ENCODE measurements at regions not wholly inside any gene's neighbourhood (a gene's known extent, or its start where the extent isn't known, plus 50 kb on each side); places are given as distances from the start of the nearest gene placed in this dataset.

- no peak overlapping the region for H3K27ac ChIP-seq (ENCODE audit: low read length)
- no peak overlapping the region for H2AFZ ChIP-seq (ENCODE audit: low read depth, low read length)
- H3K4me3 ChIP-seq (ENCODE audit: low read length) = no peak overlapping the region
- H3K4me2 ChIP-seq (ENCODE audit: low read length) = no peak overlapping the region
- no peaks in the 10 kb centered on the region for H3K79me2 ChIP-seq (replicated peaks; ENCODE audit: insufficient read depth, low read length)
- TF ChIP-seq TAF1 (IDR thresholded peaks at IDR 0.05; ENCODE audit: low read depth) = no peak
- no peak for TF ChIP-seq EZH2 (IDR thresholded peaks at IDR 0.05; ENCODE audit: borderline replicate concordance, insufficient read depth, low read length, poor library complexity, severe bottlenecking)
- TF ChIP-seq POLR2AphosphoS5 (IDR thresholded peaks at IDR 0.05) = no peak
- H3K9ac ChIP-seq (ENCODE audit: low read length) = no peak overlapping the region
- no peaks in the 10 kb centered on the region for H3K36me3 ChIP-seq (ENCODE audit: insufficient read depth, low read length)
- no peaks in the 10 kb centered on the region for H3K27me3 ChIP-seq (ENCODE audit: insufficient read depth, low read depth, low read length)
- no peaks in the 10 kb centered on the region for H3K9me2 ChIP-seq (ENCODE audit: insufficient read depth, low read length)
- H4K20me1 ChIP-seq (ENCODE audit: insufficient read depth) = no peaks in the 10 kb centered on the region
- no peaks in the 10 kb centered on the region for H3K9me3 ChIP-seq (ENCODE audit: low read length)
- H3F3A ChIP-seq (ENCODE audit: insufficient read depth, low read length, poor library complexity, severe bottlenecking) = peaks cover 3% of the 10 kb centered on the region
These were observed 245.3 kb upstream of the WWC1 start for GRCh38 chr5:168046163-168046562.

- no peak overlapping the region for H3K9ac ChIP-seq (ENCODE audit: low read length)
- H3K36me3 ChIP-seq (ENCODE audit: insufficient read depth, low read length) = no peaks in the 10 kb centered on the region
- no peak overlapping the region for H3K4me2 ChIP-seq (ENCODE audit: low read length)
- no peak overlapping the region for H3K4me3 ChIP-seq (ENCODE audit: low read length)
- peaks cover 3% of the 10 kb centered on the region for H3F3A ChIP-seq (ENCODE audit: insufficient read depth, low read length, poor library complexity, severe bottlenecking)
- H3K79me2 ChIP-seq (replicated peaks; ENCODE audit: insufficient read depth, low read length) = no peaks in the 10 kb centered on the region
- no peak overlapping the region for H2AFZ ChIP-seq (ENCODE audit: low read depth, low read length)
- no peak overlapping the region for H3K27ac ChIP-seq (ENCODE audit: low read length)
- TF ChIP-seq TAF1 (IDR thresholded peaks at IDR 0.05; ENCODE audit: low read depth) (no peak), EP300 (conservative IDR thresholded peaks at IDR 0.05; ENCODE audit: poor library complexity, severe bottlenecking) (no peak), SMC3 (conservative IDR thresholded peaks at IDR 0.05; ENCODE audit: poor library complexity) (peak; percentile 94), REST (IDR thresholded peaks at IDR 0.05; ENCODE audit: borderline replicate concordance) (no peak), CTCF (IDR thresholded peaks at IDR 0.05; ENCODE audit: poor library complexity, severe bottlenecking) (peak; percentile 90), RAD21 (conservative IDR thresholded peaks at IDR 0.05) (peak; percentile 95), EZH2 (IDR thresholded peaks at IDR 0.05; ENCODE audit: borderline replicate concordance, insufficient read depth, low read length, poor library complexity, severe bottlenecking) (no peak), MXI1 (conservative IDR thresholded peaks at IDR 0.05; ENCODE audit: poor library complexity, severe bottlenecking) (no peak), POLR2AphosphoS5 (IDR thresholded peaks at IDR 0.05) (no peak)
- no peaks in the 10 kb centered on the region for H4K20me1 ChIP-seq (ENCODE audit: insufficient read depth)
- no peaks in the 10 kb centered on the region for H3K27me3 ChIP-seq (ENCODE audit: insufficient read depth, low read depth, low read length)
- H3K9me3 ChIP-seq (ENCODE audit: low read length) = no peaks in the 10 kb centered on the region
- no peaks in the 10 kb centered on the region for H3K9me2 ChIP-seq (ENCODE audit: insufficient read depth, low read length)
These were observed 244.3 kb upstream of the WWC1 start for GRCh38 chr5:168047043-168047668.
